ENCODE measurements at regions not wholly inside any gene's neighbourhood (a gene's known extent, or its start where the extent isn't known, plus 50 kb on each side); places are given as distances from the start of the nearest gene placed in this dataset.

DNA sequence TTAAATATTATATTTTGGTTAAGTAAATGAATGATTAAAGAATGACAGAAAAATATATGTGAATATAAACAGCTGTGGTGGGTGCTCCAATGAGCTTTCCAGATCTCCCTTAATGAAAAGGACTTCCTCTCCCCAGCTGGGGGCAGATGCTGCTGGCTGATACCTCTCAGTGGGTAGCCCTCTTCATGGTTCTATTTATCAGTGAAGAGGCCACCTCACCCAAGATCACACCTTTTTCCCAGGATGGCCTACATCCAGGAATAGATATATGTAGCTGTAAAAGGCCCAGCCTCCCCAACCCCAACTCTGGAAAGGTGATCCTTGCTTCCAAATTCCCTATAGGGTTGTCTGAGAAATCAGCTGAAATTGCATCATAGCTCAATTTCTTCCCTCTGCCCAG is 135.2 kb upstream of the ACVR2A start:
- DNase-seq = no peak

DNA sequence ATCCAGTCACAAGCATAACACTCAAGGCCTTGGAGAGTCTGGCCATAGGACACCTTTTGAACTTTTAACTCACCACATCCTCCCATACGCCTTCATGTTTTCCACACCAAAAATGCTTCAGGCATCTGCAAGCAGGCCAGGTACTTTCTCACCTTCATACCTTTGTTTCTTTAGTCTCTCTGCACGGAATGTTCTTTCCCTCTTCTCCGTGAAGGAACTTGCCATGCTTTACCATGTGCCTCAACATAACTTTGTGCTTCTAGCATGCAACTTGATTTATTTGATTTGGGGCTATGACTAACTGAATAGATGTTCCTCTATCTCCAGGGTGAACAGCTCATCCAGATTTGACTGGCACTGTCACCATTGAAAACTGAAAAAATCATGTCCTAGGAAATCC is 141.7 kb upstream of the ACVR2A start:
- no peak for DNase-seq

DNA sequence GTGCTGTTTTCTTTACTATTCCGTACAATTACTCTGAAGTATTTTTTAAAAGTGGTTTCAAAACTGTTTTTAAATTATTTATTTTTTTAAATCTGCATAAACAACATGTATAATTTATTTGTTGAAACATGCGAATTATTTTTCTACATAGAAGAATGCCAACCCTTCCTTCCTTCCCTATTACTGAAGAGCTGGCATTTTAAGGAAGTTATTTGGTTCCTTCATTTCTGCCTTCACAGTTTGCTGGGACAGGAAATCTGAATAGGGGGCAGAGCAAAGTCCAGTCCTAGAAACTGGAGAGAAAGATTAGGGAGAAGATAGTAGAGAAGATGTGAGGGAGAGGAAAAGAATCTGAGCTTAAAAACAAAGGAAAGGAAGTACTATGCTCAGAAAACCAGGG is 146.7 kb upstream of the ACVR2A start:
- no peak for DNase-seq

DNA sequence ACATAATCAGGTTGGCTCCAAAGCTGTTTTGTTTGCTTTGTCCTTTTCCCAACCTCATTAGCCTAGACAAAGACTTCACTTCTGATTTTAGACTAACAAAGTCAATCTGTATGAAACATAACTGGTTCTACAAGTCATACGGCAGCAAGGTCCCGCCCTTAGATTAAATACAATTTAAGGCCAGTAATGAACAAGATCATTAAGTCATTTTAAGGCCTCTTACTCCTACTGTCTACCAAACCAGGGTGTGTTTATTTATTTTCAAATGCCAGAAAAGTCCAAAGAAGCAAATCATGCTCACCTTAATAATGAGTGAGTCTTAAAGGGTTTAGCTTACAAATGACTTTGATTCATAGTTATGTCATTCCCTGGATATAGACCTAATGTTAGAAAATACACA is 148.4 kb upstream of the ACVR2A start:
- DNase-seq = no peak

DNA sequence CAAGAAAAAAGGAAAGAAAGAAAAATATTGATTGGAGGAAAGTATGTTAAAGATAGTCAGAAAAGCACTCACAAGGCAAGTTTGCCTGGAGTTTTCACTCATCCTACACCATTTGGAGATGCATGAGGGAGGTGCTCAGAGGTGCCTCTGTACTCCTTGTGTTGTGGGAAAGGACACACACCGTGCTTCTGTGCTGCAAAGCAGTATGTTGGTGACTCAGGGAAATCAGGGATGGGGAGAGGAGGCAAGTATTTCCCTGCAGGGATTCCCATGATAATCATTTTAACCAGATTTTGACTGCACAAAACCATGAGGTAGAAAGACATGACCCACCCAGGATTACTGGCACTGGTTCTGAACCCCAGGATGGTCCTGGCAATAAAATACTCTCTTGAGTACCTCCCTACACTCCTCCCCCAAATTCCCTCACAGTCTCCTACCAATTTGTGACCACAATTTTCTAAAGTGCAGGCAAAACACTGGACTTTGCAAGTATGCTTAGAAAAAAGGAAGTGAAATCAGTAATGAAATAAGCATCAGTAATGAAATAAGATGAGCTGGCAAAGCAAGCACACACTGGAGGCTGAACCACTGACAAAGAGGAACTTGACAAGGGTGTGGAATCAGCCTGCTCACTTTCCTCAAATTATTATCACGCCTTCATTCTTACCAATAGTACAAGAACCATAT is 155.5 kb upstream of the ACVR2A start:
- no peak for DNase-seq

DNA sequence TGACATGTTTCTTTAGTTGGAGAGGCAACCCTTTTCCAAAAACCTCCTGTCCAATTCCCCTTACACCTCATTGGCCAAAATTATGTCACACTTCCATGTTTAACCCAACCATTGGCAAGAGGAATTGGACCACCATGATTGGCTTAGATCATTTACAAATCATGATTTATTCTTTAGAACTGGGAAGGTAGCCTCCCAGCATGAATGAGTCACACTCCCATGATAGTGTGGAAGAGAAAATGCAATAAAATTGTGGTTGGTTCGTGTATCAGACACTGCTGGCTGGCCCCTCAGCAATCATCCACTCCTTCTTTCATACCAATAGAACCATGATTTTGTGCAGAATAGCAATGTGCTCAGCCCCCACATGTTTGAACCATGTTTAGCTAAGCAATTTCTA is 156.6 kb upstream of the ACVR2A start:
- no peak for DNase-seq

DNA sequence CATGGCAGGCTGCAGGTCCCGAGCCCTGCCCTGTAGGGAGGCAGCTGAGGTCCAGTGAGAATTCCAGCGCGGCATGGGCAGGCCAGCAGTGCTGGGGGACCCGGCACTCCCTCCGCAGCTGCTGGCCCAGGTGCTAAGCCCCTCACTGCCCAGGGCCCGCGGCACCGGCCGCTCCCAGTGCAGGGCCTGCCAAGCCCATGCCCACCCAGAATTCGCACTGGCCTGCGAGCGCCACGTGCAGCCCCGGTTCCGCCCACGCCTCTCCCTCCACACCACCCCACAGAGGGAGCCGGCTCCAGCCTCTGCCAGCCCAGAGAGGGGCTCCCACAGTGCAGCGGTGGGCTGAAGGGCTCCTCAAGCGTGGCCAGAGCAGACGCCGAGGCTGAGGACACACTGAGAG is 158.5 kb upstream of the ACVR2A start:
- no peak for DNase-seq

DNA sequence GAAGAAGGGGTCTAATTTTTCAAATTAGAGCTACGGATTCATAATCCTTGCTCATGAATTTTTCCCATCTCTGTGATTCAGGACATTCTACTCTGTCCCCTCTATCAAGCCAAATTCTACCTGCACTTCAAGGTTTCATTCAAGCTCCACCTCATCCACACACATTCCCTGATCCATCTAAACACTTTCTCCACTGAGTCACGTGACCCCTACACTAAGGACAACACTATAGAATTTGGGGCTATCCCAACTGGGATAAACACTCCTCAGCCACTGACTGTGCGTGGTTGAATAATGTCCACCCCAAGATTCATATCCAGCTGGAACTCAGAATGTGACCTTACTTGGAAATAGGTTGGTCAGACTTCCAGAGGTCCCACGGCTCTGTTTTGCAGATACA is 159.9 kb upstream of the ACVR2A start:
- no peak for DNase-seq

DNA sequence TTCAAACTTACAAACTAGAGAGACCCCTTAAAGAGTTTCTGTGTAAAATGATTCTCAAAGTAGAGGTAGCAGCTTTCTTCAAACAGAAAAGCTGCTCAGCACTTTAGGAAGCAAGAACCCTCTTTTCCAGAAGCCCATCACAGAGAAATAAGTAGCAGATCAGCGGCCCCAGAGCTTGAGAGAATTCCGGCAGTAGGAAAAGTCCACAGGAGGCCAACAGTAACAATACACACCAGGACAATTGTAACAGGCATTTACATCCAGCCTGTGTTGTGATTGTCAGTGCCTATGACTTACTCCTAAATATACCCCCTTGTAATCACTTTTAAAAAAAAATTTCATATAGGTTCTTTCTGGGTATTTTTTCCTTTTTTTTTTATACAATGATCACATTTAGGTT is 161.4 kb upstream of the ACVR2A start:
- DNase-seq = no peak

DNA sequence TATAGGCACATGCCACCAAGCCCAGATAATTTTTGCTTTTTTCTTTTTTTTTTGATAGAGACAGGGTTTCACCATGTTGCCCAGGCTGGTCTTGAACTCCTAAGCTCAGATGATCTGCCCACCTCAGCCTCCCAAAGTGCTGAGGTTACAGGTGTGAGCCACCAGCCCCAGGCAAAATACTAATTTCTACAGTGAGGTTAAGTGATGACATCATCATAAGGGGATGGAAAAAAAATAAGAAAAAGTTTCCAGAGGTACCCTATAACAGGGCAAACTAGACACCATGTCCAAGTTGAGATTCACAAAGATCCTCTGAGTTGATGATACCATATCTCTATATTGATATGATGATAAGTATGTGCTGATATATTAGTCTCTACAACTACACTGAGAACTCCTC is 163.7 kb upstream of the ACVR2A start:
- DNase-seq = no peak

DNA sequence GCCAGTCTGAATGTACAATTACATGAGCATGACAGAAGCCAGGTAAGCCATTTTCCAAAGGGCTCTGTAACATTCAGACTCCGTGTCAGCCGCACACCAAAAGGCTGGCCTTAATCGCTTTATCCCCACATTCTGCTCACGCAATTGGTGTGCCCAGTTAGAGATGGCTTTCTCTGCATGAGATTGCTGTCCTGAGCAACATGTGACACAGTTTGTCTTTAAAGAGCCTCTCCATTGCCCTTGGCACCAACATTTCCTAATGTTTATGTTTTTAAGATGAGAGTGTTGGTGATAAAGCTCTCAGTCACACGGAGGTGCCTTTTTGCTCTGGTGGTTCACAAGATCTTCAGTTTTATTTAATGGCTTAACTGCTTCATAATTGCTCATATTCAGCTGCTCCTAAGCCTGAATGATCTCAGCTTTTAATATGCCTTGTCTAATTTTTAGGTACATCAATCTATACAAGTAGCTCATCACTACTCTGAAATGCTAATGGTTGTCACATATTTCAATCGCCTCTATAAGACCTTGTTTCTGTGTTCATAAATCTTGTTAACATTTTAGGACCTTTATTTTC is 164.8 kb upstream of the ACVR2A start:
- DNase-seq = no peak

DNA sequence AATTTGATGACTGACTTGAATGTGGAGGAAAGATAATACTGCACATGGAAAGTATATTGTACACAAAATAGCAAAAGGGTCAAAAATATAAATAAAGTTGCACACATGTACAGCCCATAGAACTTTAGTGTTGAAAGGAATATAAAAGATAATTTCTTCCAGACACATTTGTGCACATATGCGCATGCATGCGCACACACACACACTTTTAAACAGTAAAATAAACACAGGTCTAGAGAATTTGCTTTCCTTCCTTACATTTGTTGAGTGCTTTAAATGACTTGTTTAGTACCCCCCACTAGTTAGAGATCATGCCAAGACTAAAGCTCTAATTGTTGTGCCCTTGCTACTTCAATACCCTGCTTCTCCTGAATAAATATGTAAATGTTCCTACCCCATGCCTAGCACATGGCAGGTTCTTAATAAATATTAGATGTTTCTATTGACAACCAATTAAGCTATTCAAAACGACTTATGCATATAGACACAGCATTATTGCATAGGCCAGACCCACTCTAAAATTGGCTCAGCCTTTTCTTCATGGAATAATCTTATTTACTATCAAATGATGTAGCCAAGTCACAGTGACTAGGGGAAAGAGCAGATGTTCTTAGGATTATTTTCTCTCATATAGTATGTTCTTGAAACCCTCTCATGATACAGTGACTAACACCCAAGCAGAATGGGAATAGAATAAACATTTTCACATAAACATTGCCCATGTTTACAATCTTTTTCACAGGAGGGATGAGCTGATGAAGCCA is 165.5 kb upstream of the ACVR2A start:
- no peak for DNase-seq

DNA sequence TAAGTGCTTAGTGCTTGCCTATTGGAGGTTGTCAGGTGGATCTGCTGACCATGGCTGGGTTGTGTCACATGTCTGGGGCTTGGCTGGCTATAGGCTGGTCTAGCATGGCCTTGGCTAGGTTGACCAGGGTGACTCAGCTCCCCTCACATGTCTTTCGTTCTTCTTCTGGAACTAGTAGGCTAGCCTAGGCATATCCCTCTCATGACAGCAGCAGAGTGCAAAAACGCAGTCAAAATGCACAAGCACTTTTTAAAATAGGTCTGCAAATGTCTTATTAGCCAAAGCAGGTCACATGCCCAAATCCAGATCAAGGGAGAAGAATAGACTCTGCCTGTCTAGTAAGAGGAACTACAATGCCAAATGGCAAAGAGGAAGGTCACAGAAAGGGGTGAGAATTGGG is 179.7 kb upstream of the ACVR2A start:
- DNase-seq = no peak

DNA sequence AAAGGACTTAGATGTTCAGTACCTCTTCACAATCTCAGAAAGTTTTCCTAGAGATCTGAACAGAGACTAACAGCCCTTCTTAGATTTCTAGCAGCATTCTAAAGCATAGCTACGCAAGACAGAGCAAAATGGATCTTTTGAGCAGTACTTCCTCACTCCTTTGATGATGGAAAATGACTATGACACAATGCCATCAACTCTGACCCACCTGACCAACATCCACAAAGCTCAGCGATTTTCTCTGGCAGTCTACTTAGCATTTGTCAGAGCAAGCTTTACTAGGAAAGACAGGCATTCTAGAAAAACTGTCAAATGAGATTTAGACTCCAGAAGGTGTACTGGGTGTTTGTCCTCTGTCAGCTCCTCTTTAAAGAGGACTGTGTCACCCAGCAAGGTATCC is 180.9 kb upstream of the ACVR2A start:
- no peak for DNase-seq

DNA sequence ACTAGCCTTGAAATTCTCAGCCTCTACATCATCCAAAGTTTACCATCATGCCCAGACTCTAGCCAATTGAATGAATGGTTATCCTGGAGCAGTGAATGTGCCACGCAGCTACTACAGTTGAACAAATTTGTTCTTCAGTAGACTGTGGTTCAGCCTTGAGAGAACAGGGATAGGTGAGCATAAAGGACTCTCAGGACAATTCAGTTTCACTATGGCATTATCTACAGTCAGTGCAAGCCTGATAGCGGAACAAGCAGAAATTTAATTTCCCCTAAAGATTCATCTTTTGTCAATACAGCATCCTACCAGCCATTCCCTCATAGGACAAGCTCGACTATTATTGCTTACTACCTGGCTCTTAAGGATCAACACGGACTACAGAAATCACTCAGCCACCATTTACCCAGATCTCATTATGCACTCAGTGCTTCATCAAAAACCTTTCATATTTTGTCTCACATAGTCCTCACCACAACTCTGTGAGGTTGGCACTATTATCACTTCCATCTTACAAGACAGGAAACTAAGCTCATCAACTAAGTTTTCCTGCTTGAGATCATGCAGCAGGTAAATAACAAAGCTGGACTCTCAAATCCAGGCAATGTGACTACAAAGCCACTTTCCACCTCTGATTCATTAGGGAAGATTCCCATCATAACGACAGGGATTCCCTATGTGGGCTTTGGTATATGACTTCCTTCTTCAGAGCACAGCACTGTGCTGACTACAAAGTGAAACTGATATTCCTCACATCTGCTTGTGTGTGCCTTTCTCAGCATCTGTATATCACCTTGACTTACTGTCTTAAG is 181.5 kb upstream of the ACVR2A start:
- DNase-seq = no peak

DNA sequence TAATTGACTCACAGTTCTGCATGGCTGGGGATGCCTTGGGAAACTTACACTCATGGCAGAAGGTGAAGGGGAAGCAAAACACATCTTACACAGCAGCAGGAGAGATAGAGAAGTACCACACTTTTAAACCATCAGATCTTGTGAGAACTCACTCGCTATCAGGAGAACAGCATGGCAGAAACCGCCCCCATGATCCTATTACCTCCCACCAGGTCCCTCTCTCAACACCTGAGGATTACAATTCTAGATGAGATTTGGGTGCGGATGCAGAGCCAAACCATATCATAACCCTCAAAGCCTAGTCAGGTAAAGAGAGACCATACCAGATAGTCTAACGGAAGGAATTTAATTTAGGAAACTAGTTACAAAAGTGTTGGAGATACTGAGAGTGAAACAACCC is 182.6 kb upstream of the ACVR2A start:
- no peak for DNase-seq

DNA sequence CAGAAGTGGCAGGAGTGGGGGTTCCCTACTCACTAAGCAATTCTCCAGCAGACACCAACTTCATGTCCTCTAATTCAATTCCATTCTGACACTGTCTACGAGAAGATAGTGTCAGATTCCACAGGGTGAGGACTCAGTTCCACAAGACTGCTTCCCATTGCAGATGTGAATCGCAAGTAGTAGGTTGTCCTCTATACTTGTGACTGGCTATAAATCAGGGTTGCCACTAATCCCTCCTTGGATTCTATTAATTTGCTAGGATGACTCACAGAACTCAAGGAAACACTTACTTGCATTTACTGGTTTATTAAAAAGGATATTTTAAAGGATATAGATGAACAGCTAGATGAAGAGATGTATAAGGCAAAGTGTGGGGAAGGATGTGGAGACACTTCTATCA is 184.1 kb upstream of the ACVR2A start:
- DNase-seq = no peak

DNA sequence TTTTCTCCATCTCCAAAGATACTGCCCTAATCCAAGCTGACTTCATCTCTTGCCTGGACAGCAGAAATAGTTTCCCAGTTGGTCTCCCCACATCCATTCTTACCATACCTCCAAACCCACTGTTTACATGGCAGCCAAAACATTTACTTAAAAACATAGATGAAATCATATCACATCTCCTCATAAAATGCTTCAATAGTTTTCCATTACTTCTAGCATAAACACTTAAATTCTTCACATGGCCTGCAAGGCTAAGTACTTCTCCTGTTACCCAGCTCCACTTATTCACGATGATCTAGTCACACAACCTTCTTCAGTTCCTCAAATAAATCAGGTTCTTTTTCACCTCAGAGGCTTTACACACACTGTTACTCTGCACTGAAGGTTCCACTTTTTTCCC is 185.8 kb upstream of the ACVR2A start:
- no peak for DNase-seq

DNA sequence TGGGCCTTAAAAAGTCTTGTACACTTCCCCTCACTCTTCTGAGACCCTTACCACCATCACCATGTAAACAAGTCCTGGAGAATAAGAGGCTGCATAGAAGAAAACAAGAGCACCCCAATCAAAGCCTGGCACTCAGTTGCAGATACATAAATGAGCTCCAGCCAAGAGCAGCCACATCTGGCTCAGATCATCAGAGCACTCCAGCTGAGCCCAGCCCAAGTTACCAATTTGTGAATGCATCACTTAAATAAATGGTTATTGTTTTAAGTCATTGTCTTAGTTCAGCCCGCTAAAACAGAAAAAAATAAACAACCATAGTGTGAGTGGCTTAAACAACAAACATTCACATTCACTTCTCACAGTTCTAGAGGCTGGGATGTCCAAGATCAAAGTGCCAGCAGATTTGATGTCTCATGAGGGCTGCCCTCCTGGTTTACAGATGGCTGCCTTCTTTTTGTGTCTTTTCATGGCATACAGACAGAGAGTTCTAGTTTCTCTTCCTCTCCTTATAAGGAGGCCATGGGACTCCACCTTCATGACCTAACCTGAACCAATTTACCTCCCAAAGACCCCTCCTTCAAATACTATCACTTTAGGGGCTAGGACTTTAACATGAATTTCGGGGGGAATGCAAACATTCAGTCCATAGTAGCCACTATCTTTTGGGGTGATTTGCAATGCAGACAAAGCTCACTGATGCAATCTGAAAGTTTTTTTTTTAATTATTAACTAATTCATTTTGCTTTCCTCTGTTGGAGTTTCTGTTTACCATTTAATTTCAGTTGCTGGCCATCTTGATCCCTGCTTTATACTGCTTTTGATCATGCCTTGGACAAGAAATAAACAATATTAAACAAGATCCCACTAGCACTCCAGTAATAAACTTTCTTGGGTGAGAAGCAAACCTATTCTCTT is 187.5 kb upstream of the ACVR2A start:
- DNase-seq = no peak

DNA sequence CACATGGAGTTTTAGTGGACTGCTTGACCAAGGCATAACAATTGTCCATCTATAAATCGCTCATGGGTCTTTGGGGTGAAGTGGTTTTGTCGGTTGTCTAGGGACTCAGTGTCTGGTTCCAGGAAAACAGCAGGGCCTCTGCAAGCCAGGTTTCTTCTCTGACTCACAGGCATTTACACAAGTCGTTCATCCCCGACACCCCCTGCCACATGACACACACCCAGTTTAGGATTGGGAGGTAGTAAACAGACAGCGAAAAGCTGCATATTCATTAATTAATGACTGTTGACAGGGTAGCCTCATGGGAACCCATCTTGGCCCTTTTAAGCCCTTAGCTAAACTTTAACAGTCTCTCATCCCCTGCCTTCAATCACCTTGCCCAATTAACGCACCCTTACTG is 194.8 kb upstream of the ACVR2A start:
- DNase-seq = no peak

DNA sequence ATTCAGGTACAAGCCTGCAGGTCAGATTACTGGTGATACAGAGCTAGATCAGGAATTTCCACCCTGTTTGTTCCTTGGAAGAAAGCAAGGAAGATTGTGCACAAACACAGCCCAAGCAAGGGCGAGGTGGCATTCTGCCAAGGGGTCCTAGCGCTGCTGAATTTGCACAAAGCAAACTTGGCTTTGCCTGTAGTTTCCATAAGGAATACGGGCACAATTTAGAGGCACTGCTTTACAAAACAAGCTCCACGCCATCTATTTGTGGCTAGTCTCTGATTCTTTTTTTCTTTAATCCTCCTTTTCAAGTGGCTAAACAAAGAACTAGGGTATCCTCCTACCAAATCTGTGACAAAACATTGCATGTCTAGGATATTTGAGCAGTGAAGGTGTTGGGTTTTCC is 195.5 kb upstream of the ACVR2A start:
- peak; percentile 30 for DNase-seq

DNA sequence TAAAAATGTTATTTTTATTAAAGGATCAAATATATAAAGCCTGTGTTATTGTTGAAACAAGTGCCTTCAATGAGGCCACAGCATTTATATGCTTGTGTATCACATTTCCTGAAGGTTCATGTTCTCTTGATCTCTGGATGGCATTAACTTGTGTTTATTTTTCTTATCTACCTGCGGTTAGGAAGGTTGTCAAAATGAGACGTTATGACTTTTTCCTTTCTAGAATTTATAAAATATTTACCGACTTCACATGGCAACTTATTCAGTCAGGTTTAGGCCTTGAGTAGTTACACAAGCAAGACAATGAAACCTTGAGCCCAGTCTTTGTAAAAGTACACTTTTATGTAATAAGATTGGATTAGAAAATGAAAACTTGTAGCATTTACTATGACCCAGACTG is 196.4 kb upstream of the ACVR2A start:
- DNase-seq = no peak

DNA sequence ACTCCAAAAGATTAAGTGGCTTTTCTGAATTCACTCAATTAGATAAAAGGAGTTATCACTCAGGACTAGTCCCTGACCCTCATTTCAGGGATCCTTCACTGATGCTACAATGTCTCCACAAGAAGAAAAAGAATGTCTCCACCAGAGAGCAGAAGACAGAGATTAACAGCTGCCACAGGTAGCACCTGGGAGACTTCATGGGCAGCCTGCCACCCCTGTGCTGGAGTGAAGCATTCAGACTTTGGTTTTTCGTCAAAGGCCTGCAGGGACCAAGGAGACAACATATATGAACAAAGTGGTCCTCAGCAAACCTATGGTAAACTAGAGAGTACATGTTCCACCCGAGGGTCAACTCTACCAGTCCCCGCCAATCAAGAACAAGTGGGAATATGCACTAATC is 197.0 kb upstream of the ACVR2A start:
- DNase-seq = no peak
